Stimulated activated CD4-positive, alpha-beta T cell treated with anti-CD3 and anti-CD28 coated beads, Interleukin-12 subunit alpha, Interleukin-12 subunit beta, amount 100 ng/mL, for 24 hours (primary cell): ENCODE measurements at regions not wholly inside any gene's neighbourhood (a gene's known extent, or its start where the extent isn't known, plus 50 kb on each side); places are given as distances from the start of the nearest gene placed in this dataset.
"Not testable (repeated sequence)": the region's sequence is repeated elsewhere in the genome, so short reads cannot be mapped to it uniquely, and the experiment has no call there.

Experiments used
- DNase-seq, 2 experiments: peaks; one replicate each; pipeline ENCODE4 v3.0.0-alpha.2; 2020; ENCODE audit warnings: low read depth in 2 of 2

DNA sequence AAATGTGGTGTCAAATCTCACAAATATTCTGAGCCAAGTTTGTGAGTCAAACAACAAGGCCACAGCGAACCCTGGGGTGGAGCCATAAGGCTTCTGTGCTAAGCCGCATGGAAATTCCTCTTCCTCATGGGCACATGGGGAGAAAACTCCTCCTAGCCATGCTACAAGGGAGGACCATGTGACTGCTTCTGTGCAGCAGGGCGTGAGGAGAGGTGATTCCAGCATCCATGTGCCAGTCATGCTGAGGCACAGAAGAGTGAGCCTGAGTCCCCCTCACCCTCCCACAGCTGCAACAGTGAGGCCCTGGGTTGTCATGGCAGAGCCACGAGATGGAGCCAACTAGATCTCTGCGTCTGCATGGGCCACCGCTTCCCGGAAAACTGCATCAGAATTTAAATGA lies 488.8 kb upstream of the RAB6C start:
- no peak for DNase-seq

DNA sequence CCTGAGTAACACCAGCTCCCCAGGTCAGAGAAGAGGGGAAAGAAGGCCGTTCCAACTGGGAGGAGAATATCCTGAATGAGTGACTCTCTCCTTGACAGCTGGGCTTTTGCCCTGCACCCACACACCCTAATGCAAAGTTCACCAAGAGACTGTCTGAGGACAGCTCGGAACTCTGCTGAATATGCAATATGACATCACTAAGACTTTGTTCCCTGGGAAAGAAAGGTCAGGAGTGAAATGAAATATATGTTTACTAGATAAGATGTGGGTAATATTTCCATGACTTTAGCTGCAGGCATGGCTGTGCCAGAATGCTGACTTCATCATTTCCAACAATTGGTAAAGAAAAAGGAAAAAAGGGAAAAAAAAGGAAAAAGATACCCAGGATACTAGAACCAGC lies 488.2 kb upstream of the RAB6C start:
- DNase-seq = no peak

DNA sequence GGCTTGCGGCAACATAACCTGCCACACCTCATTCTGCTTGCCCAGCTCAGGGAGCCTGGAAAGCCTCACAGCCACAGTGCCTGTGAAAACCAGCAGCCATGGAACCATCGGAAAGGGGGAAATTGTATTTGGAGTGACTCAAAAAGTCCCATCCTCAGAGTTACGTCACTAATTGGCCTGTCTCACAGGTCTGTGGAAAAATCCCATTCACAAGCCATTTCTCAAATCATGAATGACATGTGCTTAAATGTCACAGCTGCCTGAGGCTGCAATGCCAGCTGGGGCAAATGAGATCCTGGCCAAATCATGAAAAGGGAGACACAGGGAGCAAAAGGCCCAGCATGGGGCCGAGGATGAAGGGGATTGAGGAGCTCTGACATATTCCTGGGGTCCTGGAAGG lies 486.9 kb upstream of the RAB6C start:
- no peak for DNase-seq

DNA sequence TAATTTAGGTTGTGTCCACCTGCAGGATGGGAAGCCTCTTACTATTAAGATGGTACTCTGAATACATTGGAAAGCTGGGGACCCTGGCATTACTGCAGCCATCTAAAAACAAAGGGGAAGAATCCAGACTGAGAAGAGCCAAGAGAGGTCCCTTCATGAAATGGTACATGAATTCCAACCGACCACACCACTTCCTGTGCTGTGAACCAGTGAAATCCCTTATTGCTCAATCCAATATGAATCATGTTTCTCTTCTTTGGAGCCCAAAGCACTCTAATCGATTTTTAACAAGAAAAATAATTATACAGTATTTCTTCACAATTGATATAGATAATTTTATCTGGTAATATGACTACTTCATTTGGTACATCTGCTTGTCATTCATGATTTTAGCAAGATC lies 479.7 kb upstream of the RAB6C start:
- DNase-seq = no peak

DNA sequence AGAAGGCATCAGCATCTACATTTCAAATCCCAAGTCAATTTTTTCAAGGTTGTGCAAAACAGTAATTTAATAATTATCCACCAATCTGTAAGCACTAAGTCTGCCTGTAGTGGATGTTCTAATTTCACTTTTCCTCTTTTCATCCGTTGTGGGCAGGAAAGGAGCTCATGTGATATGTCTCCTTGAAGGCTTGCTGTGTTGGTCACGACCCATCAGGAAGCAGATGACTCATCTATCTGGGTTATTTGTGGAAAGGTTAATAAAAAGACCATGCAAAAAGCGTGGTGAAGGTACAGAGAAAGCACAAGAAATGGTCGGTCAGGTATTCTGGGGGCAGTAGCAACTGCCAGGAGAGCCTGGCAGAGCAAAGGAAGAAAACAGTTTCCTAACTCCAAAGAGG lies 476.7 kb upstream of the RAB6C start:
- no peak for DNase-seq

DNA sequence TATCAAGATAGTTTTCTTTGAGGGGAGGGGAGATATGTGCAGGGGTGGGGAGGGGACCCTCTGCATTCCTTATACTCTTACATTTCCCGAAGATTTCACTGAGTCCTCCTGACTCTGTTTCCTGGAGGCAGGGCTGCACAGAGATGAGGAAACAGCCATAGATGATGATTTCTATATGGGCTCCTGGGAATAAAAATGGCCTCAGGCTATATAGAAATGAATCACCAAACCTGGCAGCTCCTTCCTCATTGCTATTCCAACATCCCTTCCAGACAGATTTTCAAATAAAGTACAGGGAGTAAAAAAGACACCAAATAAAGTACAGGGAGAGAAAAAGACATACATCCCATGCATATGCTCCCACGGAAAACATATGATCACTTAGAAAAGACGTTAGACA lies 474.8 kb upstream of the RAB6C start:
- DNase-seq = no peak

DNA sequence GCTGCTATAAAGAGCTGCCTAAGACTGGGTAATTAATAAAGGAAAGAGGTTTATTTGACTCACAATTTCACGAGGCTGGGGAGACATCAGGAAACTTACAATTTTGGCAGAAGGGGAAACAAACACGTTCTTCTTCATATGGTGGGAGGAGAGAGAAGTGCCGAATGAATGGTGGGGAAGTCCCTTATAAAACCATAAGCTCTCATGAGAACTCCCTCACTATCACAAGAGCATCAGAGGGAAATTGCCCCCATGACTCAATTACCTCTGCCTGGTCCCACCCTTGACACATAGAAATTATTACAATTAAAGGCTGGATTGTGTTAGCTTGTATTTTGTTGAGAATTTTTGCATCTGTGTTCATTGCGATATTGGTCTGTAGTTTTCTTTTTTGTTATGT lies 460.5 kb upstream of the RAB6C start:
- DNase-seq = no peak

DNA sequence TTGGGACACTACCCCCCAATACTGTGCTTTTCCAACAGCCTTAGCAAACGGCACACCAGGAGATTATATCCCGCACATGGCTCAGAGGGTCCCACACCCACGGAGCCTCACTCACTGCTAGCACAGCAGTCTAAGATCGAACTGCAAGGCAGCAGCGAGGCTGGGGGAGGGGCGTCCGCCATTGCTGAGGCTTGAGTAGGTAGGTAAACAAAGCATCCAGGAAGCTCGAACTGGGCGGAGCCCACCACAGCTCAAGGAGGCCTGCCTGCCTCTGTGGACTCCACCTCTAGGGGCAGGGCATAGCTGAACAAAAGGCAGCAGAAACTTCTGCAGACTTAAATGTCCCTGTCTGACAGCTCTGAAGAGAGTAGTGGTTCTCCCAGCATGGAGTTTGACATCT lies 447.3 kb upstream of the RAB6C start:
- not testable (repeated sequence) for DNase-seq

DNA sequence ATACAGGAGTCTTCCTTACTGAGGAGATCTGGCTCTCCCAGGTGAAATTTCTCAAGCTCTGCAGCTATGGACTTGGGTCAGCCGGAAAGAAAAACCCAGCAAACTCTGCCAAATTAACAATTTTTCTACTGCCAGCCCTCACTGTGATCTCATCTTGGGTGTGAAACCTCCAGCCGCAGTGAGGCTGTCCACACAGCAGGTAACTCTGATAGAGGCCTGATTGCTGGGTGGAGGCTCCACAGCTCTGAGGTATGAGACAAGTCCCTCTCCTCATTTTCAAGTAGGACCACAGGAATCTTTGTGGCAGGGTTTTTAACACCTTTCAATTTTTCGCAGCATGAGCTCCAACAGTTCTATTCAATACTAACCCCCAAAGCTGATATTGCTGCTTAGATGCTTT lies 430.6 kb upstream of the RAB6C start:
- DNase-seq = no peak

DNA sequence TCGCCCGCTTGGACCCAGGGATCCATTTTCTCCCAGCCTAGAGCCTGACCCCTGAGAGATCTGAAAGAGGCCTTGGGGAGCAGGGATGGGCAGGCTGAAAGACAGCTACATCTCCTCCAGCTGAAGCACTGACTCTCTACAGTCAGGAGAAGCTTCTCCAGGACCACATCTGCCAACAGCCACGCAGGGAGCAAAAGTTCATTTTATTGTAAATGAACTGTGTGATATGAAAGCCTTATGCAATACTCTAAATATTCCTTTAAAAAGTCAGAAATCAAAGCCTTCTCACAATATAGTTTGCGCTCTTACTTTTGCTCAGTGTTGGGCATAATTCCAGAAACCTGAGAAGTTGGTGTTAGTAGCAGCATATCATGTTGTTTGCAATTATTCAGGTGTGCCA lies 428.9 kb upstream of the RAB6C start:
- DNase-seq = no peak

DNA sequence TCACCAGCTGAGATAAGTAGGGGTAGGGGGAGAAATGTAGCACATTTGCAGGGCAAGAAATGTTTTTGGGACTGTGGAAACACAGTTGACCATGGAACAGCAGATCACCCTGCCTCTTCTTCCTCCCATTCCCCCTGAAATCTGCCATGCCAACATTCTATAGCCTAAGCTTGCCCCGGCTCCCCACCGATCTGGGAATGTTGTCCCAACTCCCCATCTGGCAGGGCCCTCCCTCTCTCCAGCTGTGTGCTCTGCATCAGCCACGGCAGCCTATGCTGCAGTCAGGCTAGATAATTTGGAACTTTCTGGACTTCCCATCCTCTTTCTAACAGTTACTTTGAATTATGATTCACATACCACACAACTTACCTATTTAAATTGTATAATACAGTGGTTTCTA lies 425.1 kb upstream of the RAB6C start:
- no peak for DNase-seq

DNA sequence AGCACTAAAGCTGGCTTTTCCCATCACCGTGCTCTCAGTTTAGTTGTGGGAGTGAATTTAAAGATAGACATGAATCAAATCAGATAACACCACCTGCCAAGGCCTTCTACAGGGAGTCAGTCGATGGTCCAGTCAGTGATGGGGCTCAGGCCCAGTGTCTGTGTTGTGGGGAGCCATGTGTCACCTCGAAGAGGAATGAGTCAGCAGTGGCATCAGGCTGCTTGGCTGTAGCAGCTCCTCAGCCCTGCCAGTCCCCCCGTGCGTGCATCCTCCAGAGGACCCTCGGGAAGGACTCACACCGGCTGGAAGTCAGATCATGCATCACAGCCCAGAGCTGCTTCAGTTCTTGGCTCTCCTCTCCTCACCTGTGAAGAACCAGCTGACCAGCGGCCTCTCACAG lies 420.4 kb upstream of the RAB6C start:
- no peak for DNase-seq

DNA sequence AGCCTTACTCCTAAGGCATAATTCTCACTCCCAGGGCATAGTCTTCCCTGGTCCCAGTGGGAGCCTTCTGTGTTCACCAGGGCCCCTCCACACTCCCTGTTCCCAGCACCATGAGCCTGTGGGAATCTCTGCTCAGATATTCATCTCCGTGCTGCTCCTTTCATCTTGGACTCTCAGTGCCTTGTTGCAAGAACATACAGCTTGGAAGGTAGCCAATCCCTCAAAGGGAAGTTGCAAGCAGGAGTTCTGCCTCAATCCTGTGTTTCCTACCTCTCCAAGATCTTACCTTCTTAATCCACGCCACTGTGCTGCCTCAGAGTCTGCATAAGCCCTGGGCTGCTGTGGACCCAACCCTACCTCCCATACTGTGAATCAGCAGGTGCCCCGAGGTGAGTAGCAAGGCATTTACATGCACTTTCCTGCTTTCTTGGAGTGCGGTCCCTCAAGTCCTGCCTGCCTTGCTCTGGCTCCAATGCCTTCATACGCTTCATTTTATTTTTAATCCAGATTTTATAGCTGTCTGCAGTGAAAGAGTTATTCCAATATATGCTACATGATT lies 413.8 kb upstream of the RAB6C start:
- DNase-seq = no peak

DNA sequence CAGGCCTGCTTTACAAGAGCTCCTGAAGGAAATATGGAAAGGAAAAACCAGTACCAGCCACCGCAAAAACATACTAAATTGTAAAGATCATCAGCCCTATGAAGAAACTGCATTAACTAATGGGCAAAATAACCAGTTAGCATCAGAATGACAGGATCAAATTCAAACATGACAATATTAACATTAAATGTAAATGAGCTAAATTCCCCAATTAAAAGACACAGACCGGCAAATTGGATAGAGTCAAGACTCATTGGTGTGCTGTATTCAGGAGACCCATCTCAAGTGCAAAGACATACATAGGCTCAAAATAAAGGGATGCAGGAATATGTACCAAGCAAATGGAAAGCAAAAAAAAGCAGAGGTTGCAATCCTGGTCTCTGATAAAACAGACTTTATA lies 408.7 kb upstream of the RAB6C start:
- DNase-seq = not testable (repeated sequence)

DNA sequence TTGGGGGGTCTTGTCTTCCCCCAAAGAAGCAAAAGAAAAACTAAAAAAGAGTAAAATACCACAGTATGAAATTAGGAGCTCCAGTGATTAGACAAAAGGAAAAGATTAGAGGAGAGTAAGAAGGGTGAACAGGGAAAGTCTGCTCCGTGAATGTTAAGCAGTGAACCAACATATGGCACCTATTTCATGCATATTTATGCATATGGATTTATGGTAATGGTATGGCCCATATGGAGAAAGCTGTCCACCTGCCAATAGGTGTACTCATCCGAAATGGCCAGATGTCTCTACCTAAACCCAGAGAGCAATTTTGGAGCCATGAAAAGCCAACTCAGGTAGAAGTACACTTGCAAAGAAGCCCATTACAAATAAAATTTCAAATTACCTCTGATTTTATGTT lies 404.0 kb upstream of the RAB6C start:
- no peak for DNase-seq

DNA sequence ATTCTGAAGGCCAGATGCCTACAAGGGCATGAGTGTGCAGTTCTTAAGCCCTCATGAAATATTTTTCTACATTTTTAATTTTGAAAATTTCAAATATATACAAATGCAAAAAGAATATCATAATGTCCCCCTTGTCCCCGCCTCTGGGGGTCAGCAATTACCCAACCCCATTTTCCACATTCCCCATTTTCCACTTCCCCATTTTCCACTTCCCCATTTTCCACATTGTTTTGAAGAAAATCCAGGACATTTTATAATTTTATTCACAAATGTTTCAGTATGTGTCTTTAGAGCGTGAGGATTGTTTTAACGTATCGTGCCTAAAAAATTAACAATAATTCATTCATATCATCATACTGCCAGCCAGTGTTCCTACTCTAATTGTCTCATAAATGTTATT lies 403.6 kb upstream of the RAB6C start:
- no peak for DNase-seq

DNA sequence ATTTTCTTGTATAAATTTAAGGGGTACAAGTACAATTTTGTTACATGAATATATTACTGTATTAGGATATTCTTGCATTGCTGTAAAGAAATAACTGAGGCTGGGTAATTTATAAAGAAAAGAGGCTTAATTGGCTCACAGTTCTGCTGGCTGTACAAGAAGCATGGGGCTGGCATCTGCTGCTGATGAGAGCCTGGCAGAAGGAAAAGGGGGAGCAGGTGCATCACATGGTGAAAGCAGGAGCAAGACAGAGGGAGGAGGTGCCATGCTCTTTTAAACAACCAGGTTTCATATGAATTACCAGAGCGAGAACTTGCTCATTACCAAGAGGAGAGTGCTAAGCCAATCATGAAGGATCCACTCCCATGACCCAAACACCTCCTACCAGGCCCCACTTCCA lies 399.5 kb upstream of the RAB6C start:
- DNase-seq = no peak

DNA sequence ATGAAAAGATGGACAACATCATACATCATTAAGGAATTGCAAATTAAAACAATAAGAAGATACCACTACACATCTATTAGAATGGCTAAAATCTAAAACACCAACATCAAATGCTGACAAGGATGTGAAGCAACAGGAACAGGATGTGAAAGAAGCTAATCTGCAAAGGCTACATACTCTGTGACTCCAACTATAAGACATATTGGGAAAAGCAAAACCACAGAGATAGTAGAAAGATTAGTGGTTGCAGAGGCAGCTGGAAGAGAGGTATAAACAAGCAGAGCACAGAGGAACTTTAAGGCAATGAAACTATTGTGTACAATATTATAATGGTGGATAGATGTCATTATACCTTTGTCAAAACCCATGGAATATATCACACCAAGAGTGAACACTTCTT lies 393.7 kb upstream of the RAB6C start:
- no peak for DNase-seq

DNA sequence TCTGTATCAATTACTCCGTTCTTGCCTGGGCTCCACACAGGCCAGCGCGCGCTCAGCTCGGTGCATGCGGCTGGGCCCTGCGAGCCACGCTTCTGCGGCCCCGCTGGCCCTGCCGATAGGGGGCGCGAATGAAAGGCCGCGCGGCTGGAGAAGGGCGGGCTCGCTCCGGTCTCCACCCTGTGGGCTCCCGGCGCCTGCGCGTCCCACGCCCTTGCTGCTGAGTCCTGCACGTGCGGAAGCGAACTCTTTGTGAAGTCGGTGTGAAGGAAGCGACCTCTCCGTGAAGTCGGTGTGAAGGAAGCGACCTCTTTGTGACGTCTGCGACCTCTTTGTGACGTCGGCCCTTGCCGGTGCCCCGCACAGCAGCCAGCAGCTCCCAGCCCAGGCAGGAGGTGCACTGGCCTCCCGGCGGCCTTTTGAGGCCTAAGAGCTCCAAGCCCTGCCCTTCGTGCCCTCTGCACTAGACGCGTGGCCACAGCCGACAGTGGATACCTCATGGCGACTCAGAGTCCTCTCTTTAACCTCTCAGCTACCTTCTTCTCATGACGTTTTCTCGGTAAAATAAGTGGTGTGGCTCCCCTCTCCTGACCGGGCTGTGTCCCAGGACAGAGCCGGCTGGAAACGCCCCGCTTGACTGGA lies 391.9 kb upstream of the RAB6C start:
- no peak for DNase-seq

DNA sequence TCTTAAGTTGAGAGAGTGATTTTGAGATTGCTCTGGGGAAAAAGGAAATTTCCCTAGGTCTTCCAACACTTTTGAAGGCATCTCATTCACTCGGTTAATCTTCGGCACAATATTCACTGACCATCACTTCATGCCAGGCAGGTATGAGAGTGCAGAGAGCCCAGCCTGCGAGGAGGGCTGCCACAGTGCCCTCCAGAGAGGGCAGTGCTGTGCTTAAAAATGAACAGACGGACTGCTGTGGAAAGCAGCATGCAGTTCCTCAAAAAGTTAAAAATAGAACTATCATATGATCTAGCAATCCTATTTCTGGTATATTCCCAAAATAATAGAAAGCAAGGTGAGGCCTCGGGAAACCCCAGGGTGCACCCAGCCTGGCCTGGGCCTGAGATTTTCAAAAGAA lies 374.9 kb upstream of the RAB6C start:
- DNase-seq = no peak

DNA sequence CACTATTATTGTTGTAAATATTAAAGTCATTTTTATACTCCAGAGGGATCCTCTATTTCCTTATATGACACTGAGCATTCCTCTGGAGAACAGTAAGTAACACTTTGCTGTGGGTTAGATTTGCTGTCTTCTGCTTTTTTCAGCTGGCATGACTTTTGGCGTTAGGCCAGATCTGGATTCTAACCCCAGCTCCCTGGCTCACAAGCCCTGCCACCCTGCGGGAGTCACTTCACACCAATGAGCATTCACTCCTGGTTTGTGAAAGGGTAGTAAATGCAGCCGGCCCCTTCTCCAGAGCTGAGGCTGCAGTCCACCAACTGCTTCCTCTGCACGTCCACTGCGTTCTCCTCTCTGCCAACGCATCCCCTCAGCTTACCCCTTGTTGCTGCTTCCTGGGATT lies 373.8 kb upstream of the RAB6C start:
- no peak for DNase-seq

DNA sequence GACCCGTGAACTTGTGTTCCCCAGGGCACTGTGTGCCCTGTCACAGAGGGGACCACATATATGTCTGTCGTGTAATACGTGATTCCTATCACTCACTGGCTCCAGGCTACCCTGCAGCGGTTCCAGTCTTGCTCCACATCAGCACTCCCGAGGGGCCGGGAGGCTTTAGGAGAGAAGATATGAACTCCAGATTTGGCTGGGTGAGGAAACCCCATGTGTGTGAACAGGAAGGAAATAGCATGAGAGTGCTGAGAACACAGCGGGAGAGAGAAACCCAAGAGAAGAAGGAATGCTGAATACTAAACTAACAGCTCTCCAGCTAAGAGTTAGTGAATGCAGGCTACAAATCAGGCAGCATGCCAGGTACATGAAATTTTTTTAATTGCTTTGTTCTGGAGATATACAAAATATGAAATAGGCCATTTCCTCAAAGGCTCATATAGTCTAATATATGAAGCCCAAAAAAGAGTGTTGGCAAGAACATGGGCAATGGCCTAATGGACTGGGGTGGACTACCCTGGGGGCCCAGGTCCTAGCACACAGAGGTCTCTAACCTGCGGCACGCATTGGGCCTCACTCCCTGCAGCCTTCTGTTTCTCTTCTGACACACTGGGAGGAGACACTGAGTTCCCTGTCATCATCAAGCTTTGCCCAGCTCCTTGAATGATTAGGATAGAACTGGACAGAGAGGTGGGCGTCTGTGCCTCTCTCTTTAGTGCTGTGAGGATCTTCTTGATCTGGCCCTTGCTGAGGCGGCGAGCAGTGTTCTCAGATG lies 372.8 kb upstream of the RAB6C start:
- DNase-seq = no peak

DNA sequence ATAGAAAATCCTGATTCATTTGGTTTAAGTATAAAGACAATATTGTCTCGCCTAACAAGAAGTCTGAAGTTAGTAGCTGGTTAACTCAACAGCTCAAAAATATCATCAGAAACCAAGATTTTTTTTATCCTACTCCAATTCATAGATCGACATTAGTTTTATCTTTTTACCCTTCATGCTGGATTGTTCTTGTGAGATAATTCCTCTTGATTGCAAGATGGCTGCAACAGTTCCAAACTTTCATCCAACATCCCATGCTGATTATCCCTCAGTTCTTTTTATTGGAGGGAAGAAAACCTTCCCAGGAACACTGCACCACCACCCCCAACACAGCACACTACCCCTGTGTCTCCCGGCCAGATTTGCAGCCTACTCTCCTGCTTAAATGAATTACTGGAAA lies 370.2 kb upstream of the RAB6C start:
- DNase-seq = no peak

DNA sequence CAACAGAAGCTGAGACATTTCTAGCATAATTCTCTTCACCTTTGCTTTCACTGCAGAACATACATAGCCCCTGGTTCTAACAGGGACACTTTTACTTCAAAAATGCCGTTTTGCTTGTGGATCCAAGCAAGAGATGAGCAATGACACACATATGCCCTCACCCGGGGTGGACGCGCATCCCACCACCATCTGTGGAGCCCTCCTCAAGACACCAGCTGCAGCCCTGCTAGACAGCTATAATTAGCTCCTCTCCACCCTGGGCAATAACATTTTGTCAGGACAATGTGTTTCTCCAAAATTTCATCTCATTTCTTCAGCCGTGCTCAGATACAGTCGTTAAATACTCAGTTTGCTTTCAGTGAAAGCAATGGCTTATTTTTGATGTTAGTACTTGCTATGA lies 368.7 kb upstream of the RAB6C start:
- no peak for DNase-seq
